Heart right ventricle (tissue), 16 donors: ENCODE measurements at regions not wholly inside any gene's neighbourhood (a gene's known extent, or its start where the extent isn't known, plus 50 kb on each side); places are given as distances from the start of the nearest gene placed in this dataset.

Source experiments
- ATAC-seq, 8 donors: fragments of 200-7000 bp; cut with Tn5 transposase; one replicate each; pipeline ENCODE4 v1.9.1; 2020; ENCODE audit warnings: mild to moderate bottlenecking in 8 of 8, moderate library complexity in 8 of 8, moderate number of reproducible peaks in 1 of 8
- DNase-seq, 2 donors: peaks; one replicate each; pipeline ENCODE4 v3.0.0-alpha.2; 2020
- H3K27ac ChIP-seq, 10 donors: fragments of 200-600 bp; sonication (generic) in 2 of 10; one replicate each; pipeline versions ENCODE4 v1.5.0 to v1.8.0; 2020 to 2022; ENCODE audit warnings: mild to moderate bottlenecking in 3 of 10
- H3K27me3 ChIP-seq, 7 donors: fragments of 200-600 bp; one replicate each; pipeline ENCODE4 v1.8.0; 2021 to 2022; ENCODE audit warnings: mild to moderate bottlenecking in 2 of 7
- H3K36me3 ChIP-seq, 9 donors: fragments of 200-600 bp; sonication (generic) in 1 of 9; one replicate each; pipeline versions ENCODE4 v1.5.0 to v1.8.0; 2020 to 2022; ENCODE audit warnings: mild to moderate bottlenecking in 2 of 9
- H3K4me1 ChIP-seq, 9 donors: fragments of 200-600 bp; sonication (generic) in 1 of 9; one replicate each; pipeline versions ENCODE4 v1.5.0 to v1.8.0; 2020 to 2022; ENCODE audit warnings: mild to moderate bottlenecking in 4 of 9
- H3K4me3 ChIP-seq, 10 donors: fragments of 200-600 bp; sonication (generic) in 2 of 10; one replicate each; pipeline versions ENCODE4 v1.5.0 to v1.8.0; 2020 to 2022; ENCODE audit warnings: mild to moderate bottlenecking in 7 of 10, moderate library complexity in 2 of 10
- H3K9me3 ChIP-seq, 11 donors: fragments of 200-600 bp in 10 of 11; sonication (generic) in 2 of 11; one replicate each; pipeline versions ENCODE4 v1.5.0 to v1.8.0; 2013 to 2022; ENCODE audit warnings: mild to moderate bottlenecking in 2 of 11, control low read depth in 1 of 11, moderate library complexity in 1 of 11
- WGBS, 2 donors: extraction: QIAGEN DNeasy Blood & Tissue Kit; methylation state at CpG; one replicate each; pipeline ENCODE4 v1.1.7; 2013; ENCODE audit warnings: inconsistent platforms in 1 of 2; 5-methylcytosine and 5-hydroxymethylcytosine counted together
- intact Hi-C, 10 donors: fragments of 100-400 bp; cut with DNase I; formaldehyde crosslinking; loops; one replicate each; pipeline versions ENCODE4 v1.11.1 to v1.14.2; 2022
- TF ChIP-seq, protein P1 (sequence below), 9 donors: fragments of 200-600 bp; sonication (generic) in 2 of 9; IDR thresholded peaks; one replicate each; pipeline versions ENCODE4 v1.5.0 to v1.8.0; 2021 to 2022; ENCODE audit warnings: antibody characterized with exemption in 9 of 9, mild to moderate bottlenecking in 5 of 9, moderate library complexity in 1 of 9
- donor health status: Arrhythmogenic right ventricular cardiomyopathy.
- donor health status: ischemic (EF 13 %, LVEDD 7.1; RV severe dilation, severe dysfunction).
- donor health status: healthy with polysubstance abuse.
- donor health status: DM: no; HTN: yes; CAD: no.
- donor health status: DM: no; HTN: no; CAD: no.
- donor health status: ischemic (EF 25% LVEDD 6.9; RV normal size, moderate dysfunction).
- donor health status: ischemic (EF 25% LVEDD 5.7; RV mildly dilated, moderate dysfunction).
- donor health status: healthy.
- donor health status: DM: yes; HTN: yes; CAD: no.
- donor health status: Ischemic cardiomyopathy.
- donor health status: ischemic (EF 35%, LVEDD 5.7; RV mildly dilated, moderate dysfunction).
- donor health status: nonischemic (EF 11% LVEDD 7.7; RV severe dilation, severe dysfunction).
- donor health status: DM: yes; HTN: yes; CAD: no.
- donor health status: PGD.
- donor health status: ischemic (EF 29% LVEDD 5.4; RV normal size, mild dysfunction).
- donor health status: nonischemic (EF 23%, LVEDD 6.1; RV moderate dilation, normal function).

DNA sequence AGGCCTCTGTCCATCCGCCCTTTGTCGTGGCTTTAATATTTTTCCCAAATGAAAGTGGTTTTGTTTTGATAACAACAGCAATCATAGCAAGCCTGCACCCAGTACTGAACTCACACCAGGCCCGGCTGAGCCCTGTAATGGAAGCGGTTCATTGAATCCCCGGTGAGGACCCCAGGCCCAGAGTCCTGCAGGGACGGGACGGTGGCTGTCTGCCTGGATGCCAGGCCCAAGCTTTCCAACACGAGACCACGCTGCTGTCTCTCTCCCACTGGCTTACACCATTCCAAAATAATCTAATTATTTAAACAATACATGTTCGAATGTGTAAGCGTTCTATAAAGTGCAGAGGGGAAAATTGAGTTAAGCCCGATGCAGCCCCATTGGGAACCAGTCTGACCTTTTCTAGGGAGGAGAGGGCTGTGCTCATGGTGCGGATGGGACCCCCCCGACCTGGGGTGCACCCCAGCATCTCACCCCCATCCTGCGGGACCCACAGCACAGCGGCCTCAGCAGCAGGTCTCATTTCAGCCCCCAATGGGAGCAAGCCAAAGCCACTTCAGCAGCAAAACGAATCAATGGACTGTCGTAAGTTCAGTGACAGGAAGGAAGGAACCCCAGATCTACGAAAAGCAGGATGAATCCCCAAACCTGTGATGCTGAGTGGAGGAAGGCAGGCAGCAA, 1046.9 kb downstream of the BRD1 start:
- TF ChIP-seq, protein P1, sequence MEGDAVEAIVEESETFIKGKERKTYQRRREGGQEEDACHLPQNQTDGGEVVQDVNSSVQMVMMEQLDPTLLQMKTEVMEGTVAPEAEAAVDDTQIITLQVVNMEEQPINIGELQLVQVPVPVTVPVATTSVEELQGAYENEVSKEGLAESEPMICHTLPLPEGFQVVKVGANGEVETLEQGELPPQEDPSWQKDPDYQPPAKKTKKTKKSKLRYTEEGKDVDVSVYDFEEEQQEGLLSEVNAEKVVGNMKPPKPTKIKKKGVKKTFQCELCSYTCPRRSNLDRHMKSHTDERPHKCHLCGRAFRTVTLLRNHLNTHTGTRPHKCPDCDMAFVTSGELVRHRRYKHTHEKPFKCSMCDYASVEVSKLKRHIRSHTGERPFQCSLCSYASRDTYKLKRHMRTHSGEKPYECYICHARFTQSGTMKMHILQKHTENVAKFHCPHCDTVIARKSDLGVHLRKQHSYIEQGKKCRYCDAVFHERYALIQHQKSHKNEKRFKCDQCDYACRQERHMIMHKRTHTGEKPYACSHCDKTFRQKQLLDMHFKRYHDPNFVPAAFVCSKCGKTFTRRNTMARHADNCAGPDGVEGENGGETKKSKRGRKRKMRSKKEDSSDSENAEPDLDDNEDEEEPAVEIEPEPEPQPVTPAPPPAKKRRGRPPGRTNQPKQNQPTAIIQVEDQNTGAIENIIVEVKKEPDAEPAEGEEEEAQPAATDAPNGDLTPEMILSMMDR (IDR thresholded peaks at IDR 0.05) = no peak
- ATAC-seq (no peak), DNase-seq (no peak)
- Histone ChIP-seq H3K27ac (no peak overlapping the region), H3K36me3 (no peaks in the 10 kb centered on the region), H3K4me1 (no peaks in the 10 kb centered on the region), H3K4me3 (no peak overlapping the region), H3K9me3 (peaks cover 0 to 24% (median 2%) of the 10 kb centered on the region in 11 donors), H3K27me3 (peaks cover 0 to 16% (median 0%) of the 10 kb centered on the region in 7 donors)
- intact Hi-C loops = no loop called here
- 81 to 82% methylated on average over 19 of the region's 19 CpGs for WGBS, 2 donors

DNA sequence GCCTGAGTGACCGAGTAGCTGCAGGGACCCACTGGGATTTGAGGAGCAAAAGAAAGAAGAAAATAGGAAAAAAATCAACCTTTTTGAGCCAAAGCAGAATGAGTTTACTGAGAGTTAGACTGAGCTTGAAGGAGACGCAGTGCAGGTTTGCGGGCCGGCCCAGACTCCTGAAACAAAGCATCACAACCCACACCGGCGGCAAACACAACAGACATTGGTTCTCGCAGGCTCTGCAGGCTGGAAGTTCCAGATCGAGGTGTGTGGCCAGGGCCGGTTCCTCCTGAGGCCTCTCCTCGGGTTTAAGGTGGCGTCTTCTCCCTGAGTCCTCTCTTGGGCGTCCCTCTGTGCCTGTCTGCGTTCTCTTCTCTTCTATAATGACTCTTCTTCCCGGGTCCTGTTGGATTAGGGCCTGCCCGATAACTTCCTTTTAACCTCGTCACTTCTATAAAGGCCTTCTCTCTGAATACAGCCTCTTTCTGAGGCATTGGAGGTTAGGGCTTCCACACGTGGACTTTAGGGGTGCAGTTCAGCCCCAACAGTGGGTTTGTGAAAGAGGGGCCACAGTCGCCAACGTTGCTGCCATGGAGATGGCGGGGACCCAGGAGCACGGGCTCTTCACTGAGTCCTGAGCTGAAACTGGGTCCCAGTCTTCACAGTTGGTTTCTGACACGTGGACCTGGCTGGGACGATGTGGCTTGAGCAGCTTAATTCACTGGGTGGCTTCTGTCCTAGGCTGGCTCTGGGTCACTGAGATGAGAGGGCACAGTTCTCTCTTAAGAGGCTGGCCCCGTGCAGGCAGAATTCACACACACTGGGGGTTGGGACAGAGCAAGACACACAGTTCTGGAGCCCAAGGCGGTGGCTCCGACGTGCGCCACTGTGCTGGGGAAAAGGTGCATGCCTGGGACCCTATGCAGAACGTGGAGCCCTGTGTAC, 1047.7 kb downstream of the BRD1 start:
- Histone ChIP-seq H3K36me3 (no peaks in the 10 kb centered on the region), H3K9me3 (peaks cover 0 to 27% (median 2%) of the 10 kb centered on the region in 11 donors), H3K4me1 (no peaks in the 10 kb centered on the region), H3K4me3 (no peak overlapping the region), H3K27ac (no peak overlapping the region), H3K27me3 (peaks cover 0 to 16% (median 0%) of the 10 kb centered on the region in 7 donors)
- WGBS, 2 donors = 84% methylated on average over 29 of the region's 29 CpGs
- intact Hi-C loops = no loop called here
- no peak for DNase-seq
- no peak for ATAC-seq
- TF ChIP-seq, protein P1 (IDR thresholded peaks at IDR 0.05) = no peak

DNA sequence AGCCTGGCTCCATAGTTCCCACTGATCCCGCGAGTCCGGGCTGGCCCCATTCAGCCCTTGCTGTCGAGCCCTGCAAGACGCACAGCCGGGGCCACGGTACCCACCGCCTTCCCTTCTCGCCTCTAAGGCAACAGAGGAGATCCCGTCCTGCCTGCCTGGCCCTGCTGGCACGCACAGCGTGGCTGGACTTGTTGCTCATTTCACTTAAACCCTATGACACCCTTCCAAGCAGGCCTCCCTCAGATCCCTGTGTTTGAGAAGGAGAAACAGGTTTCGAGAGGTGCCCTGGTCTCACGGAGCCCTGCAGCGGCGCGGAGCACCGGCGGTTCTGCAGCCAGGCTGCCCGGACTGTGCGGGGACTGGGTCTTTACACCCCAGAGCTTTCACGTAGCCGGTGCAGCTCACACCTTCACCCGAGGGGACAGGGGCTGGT, 1048.4 kb downstream of the BRD1 start:
- Histone ChIP-seq H3K36me3 (no peaks in the 10 kb centered on the region), H3K27ac (no peak overlapping the region), H3K4me3 (no peak overlapping the region), H3K27me3 (peaks cover 0 to 16% (median 0%) of the 10 kb centered on the region in 7 donors), H3K4me1 (no peaks in the 10 kb centered on the region), H3K9me3 (peaks cover 0 to 27% (median 2%) of the 10 kb centered on the region in 11 donors)
- DNase-seq = no peak
- TF ChIP-seq, protein P1 (IDR thresholded peaks at IDR 0.05) = no peak
- no peak for ATAC-seq
- intact Hi-C loops = no loop called here
- WGBS, 2 donors = 89 to 91% methylated on average over 24 of the region's 24 CpGs

DNA sequence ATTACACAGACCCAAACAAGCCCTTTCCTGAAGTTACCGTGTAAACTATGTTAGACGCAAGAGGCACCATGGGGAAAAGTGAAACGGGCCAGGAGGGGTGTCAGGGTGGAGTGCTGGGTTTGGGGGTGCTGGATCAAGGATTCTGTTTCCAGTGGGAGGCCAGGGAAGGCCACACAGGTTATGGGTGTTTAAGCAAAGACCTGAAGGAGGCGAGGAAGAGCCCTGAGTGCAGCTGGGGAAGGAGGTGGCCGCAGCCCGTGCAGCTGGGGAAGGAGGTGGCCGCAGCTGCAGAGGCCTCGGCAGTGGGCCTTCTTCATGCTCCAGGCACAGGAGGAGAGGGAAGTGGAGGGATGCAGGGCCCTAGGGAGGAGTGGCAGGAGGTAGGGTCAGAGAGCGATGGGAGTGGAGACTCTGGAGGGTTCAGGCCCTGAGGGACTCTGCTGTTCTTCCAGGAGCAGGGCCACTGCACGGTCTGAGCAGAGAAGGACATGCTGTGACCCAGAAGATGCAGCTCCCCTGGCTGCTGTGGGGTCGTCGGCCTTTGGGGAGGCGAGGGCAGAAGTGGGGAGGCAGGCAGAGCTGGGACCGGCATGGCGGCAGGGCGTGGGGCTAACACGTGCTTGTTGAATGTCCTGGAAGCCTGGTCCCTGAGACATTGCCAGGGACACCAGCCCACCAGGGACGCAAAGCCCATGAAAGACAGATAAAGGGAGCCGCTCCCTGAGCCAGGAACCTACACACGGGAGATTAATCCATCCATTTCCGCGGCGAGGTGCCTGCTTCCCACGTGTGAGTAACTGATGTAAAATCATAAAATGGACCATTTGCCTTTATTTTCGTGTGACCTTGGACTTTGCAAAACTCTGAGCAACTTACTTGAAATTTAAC, 1049.1 kb downstream of the BRD1 start:
- Histone ChIP-seq H3K36me3 (no peaks in the 10 kb centered on the region), H3K27ac (no peak overlapping the region), H3K27me3 (peaks cover 0 to 16% (median 0%) of the 10 kb centered on the region in 7 donors), H3K4me1 (no peaks in the 10 kb centered on the region), H3K9me3 (peaks cover 0 to 27% (median 2%) of the 10 kb centered on the region in 11 donors), H3K4me3 (no peak overlapping the region)
- ATAC-seq (no peak), DNase-seq (no peak)
- TF ChIP-seq, protein P1 (IDR thresholded peaks at IDR 0.05) = no peak
- intact Hi-C loops = no loop called here
- WGBS, 2 donors = 83 to 88% methylated on average over 25 of the region's 25 CpGs
